GM21526 (cell line): ENCODE measurements at regions not wholly inside any gene's neighbourhood (a gene's known extent, or its start where the extent isn't known, plus 50 kb on each side); places are given as distances from the start of the nearest gene placed in this dataset.
"Not testable (repeated sequence)": the region's sequence is repeated elsewhere in the genome, so short reads cannot be mapped to it uniquely, and the experiment has no call there.

ENCODE experiments used
- ATAC-seq: cut with Tn5 transposase; IDR thresholded peaks from one replicate; pipeline ENCODE4 v1.9.1; 2021; ENCODE audit warnings: moderate library complexity; ENCODE audit not compliant: unreplicated experiment, low FRiP score

GRCh38 chr13:24617256-24618010, 62.8 kb upstream of the ATP12A start:
- ATAC-seq = no peak

- peak; percentile 74 for ATAC-seq
These were observed 61.9 kb upstream of the ATP12A start for GRCh38 chr13:24618011-24618955.

- no peak for ATAC-seq
These were observed 60.9 kb upstream of the ATP12A start for GRCh38 chr13:24619282-24619681.

DNA sequence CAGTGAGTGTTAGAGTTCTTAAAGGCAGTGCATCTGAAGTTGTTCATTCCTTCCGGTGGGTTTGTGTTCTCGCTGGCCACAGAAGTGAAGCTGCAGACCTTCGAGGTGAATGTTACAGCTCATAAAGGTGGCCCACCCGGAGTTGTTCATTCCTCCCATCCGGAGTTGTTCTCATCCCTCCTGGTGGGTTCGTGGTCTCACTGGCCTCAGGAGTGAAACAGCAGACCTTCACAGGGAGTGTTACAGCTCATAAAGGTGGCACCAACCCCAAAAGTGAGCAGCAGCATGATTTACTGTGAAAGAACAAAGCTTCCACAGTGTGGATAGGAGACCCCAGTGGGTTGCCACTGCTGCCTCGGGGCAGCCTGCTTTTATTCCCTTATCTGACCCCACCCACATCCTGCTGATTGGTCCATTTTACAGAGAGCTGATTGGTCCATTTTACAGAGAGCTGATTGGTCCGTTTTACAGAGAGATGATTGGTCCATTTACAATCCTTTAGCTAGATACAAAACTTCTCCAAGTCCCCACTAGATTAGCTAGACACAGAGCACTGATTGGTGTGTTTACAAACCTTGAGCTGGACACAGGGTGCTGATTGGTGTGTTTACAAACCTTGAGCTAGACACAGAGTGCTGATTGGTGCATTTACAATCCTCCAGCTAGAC, 57.6 kb upstream of the ATP12A start:
- ATAC-seq = not testable (repeated sequence)

- ATAC-seq = no peak
These were observed 57.0 kb upstream of the ATP12A start for GRCh38 chr13:24623149-24623665.

DNA sequence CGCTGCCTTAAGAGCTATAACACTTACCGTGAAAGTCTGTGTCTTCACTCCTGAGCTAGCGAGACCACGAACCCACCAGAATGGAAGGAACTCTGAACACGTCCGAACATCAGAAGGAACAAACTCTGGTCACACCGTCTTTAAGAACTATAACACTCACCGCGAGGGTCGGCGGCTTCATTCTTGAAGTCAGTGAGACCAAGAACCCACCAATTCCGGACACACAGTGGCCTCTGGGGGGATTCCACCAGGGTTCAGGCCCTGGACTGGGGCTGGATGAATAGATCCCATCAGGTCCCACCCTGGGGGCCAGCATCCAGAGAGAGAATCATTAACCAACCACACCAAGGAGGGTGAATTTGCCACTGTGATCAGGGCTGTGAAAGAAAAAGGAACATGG, 55.8 kb upstream of the ATP12A start:
- no peak for ATAC-seq

DNA sequence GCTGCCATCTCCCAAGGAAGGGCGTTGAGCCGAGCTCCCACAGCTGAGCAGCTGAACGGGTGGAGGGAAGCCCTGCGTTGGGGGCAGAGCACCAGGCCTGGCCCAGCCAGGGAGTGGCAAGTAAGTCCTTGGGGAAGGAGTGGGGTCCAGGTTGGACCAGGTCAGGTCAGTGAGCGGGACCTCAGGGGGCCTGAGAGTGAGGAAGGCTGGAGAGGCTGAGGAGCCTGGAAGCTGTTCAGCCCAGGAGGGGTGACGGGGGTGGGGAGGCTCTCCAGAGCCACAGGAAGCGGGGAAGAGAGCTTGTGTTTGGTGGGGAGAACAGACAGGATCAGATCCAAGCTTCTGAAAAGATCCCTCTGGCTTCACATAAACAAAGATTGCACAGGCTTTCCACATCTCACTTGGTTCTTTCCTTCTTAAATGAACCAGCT, 55.4 kb upstream of the ATP12A start:
- ATAC-seq = no peak

- no peak for ATAC-seq
These were observed 54.9 kb upstream of the ATP12A start for GRCh38 chr13:24625331-24625731.

GRCh38 chr13:24625870-24626849, 54.0 kb upstream of the ATP12A start:
- ATAC-seq = no peak

DNA sequence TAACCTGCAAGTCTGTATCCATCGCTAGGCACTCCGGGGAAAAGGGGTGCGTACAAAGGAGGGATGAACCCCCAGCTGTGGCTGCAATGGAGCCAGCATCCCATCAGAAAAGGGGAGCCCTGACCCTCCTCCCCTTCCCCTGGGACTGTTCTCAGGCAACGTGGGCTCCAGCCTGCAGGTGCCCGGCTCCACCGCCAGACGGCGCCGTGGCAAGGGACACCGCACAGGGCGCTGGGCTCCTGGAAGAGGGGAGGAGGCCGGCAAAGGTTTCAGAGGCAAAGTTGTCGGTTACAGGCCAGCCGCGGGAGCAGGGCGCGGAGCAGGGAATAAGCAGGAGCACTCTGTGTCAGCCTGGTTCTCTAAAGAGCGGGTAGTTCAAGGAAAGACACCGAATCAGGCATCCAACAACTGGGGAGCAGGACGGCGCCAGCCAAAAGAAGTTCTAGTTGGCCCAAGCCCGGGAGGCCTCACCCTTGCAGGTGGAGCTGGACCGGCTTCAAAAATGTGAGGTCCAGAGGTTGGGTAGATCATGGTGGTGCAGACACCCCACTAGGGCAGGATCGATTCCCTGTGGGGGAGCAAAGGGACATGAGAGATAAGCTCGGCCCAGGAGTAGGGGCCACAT, 53.0 kb upstream of the ATP12A start:
- no peak for ATAC-seq

GRCh38 chr13:24627946-24628345, 52.3 kb upstream of the ATP12A start:
- ATAC-seq = no peak

DNA sequence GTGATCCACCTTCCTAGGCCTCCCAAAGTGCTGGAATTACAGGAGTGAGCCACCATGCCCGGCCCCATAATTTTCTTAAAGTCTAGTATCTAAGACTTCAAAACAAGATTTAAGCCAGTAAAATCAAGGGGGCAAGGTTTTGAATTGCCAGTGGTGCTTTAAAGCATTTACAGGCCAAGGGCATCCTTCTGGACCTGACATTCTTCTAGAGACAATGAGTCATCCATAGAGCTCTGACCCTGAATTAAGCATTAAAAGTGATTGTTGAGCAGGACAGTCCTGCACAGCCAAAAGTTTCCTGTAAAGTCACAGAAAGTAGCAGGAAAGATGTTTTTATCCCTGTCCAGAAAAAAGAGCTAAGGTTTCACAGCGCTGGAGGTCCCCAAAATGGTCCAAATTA, 50.9 kb upstream of the ATP12A start:
- ATAC-seq = no peak

DNA sequence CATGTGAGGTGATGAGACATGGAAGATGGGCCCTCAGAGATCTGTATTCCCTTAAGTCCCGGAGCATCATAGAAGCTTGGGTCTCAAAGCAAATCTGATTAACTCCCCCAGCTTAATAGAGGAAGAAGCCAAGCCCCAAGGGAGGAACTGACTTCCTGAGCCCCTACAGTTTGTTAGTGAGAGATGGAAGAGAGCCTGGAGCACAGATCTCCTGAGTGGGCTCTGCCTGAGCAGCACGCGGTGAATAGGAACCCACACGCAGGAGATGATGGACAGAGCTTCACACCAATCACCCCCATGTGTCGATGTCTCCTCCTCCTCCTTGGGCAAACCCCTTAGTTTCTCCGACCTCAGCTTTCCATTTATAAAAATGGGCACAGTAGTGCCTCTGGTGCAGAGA, 50.1 kb upstream of the ATP12A start:
- ATAC-seq = no peak
